ENCODE measurements at regions not wholly inside any gene's neighbourhood (a gene's known extent, or its start where the extent isn't known, plus 50 kb on each side); places are given as distances from the start of the nearest gene placed in this dataset.

DNA sequence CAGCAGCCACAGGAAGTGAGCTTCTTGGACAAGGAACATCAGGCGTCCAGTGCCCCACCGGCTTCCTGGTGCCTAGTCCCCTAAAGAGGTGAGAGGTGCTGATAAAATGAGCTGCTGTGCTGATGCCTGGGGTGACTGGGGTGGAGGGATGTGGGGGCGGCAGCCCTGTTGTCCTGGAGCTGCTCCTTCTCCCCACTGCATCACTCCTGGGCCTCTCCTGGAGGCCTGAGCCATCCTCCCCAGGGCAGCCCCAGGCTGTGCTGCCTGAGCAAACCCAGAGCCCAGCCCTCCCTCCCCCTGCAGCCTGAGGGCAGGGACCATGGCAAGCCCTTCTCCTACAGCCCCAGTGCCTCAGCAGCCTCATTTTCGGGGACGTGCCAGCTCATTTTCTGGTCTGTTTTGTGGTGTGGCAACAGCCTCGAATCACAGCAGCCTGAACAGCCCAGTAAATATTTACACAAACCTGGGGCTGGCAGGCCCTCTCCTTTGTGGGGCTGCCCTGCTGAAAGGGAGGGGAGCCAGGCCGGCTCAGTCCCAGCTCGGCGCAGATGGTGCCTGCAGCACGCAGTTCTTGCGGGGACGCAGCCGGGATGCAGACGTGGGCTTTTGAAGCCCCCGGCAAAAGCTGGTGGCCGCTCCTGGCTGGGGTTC is 259.9 kb downstream of the DLL1 start:
- H3K27ac ChIP-seq = peak overlapping the region; percentile 30
- no peak for DNase-seq (ENCODE audit: low spot score)
- ChIA-PET POLR2A (ENCODE audit: low non-redundant PET) (no interaction called here), CTCF (no interaction called here)
- TF ChIP-seq, protein P1, sequence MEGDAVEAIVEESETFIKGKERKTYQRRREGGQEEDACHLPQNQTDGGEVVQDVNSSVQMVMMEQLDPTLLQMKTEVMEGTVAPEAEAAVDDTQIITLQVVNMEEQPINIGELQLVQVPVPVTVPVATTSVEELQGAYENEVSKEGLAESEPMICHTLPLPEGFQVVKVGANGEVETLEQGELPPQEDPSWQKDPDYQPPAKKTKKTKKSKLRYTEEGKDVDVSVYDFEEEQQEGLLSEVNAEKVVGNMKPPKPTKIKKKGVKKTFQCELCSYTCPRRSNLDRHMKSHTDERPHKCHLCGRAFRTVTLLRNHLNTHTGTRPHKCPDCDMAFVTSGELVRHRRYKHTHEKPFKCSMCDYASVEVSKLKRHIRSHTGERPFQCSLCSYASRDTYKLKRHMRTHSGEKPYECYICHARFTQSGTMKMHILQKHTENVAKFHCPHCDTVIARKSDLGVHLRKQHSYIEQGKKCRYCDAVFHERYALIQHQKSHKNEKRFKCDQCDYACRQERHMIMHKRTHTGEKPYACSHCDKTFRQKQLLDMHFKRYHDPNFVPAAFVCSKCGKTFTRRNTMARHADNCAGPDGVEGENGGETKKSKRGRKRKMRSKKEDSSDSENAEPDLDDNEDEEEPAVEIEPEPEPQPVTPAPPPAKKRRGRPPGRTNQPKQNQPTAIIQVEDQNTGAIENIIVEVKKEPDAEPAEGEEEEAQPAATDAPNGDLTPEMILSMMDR (conservative IDR thresholded peaks at IDR 0.05; ENCODE audit: low read depth) = no peak

DNA sequence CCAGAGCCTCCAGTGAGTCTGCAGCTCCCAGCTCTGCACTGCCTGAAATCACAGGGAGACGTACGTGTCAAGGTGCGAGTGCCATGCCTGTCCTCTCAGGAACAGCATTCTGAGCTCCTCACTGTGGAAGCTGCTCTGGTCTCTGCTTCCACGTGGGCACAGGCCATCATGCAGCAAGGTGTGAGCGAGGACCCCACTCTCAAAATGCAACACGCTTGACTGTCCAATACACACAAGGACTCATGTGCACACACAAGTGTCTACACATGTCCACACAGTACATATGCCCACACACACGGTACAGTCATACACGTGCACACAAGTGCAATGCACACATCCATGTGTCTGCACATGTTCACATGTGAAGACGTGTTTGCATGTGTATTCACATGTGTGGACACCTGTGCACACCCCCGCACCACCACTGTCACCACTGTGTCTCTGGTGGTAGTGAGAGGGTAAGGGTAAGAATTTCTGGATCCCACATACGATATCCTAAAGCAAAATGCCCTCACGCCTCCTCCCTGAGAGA is 260.5 kb downstream of the DLL1 start:
- ChIA-PET POLR2A (ENCODE audit: low non-redundant PET) (no interaction called here), CTCF (no interaction called here)
- peak overlapping the region; percentile 30; the same call in 1 of the 2 replicates for H3K27ac ChIP-seq
- DNase-seq (ENCODE audit: low spot score) = no peak
- TF ChIP-seq, protein P1 (conservative IDR thresholded peaks at IDR 0.05; ENCODE audit: low read depth) = no peak

DNA sequence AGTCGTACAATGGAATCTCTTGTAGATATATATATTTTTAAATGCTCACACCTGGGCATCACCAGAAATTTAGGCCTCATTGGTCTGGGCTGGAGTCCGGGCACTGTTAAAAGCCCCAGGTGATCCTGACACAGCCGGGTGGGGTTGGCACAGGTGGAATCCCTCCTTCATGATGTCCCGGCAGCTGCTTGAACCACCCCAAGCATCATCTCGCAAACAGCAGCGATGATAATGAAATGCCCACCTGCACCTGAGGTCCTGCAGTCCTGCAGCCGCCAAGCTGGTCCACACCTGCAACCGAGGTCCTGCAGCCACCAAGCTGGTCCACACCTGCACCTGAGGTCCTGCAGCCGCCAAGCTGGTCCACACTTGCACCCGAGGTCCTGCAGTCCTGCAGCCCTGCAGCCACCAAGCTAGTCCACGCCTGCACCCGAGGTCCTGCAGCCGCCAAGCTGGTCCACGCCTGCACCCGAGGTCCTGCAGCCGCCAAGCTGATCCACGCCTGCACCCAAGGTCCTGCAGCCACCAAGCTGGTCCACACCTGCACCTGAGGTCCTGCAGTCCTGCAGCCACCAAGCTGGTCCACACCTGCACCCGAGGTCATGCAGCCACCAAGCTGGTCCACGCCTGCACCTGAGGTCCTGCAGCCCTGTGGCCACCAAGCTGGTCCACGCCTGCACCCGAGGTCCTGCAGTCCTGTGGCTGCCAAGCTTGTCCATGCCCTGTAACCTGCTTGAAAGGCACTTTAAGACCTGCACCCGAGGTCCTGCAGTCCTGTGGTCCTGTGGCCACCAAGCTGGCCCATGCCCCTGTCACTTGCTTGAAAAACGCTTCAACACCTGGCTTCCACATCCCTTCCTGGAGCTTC is 261.2 kb downstream of the DLL1 start:
- no peak overlapping the region; the same call in 1 of the 2 replicates for H3K27ac ChIP-seq
- DNase-seq (ENCODE audit: low spot score) = no peak
- POLR2A ChIA-PET (ENCODE audit: low non-redundant PET) = no interaction called here
- TF ChIP-seq, protein P1 (conservative IDR thresholded peaks at IDR 0.05; ENCODE audit: low read depth) = no peak
- CTCF ChIA-PET = no interaction called here

- H3K27ac ChIP-seq = peak overlapping the region; percentile 8; the same call in 1 of the 2 replicates
- TF ChIP-seq, protein P1 (conservative IDR thresholded peaks at IDR 0.05; ENCODE audit: low read depth) = no peak
- POLR2A ChIA-PET (ENCODE audit: low non-redundant PET) = no interaction called here
- CTCF ChIA-PET = no interaction called here
- no peak for DNase-seq (ENCODE audit: low spot score)
Observed at GRCh38 chr6:170028629-170029345, 262.1 kb downstream of the DLL1 start.

DNA sequence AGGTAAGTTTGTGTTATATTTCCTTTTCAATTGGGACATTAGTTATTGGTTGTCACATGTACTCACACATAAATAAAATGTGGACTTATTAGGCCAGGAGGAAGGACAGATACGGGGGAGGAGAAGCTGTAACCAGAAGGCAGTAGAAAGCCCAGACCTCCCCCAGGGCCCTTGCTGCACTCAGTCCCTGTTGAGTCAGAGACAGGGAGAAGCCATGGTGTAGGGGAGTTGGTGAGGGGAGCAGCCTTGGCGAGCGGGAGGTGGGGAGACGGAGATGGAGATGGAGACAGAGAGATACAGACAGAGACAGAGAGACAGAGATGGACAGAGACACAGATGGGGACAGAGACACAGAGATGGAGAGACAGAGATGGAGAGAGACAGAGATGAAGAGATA is 263.2 kb downstream of the DLL1 start:
- ChIA-PET POLR2A (ENCODE audit: low non-redundant PET) (no interaction called here), CTCF (no interaction called here)
- peak overlapping the region; percentile 96 for H3K27ac ChIP-seq
- TF ChIP-seq, protein P1 (conservative IDR thresholded peaks at IDR 0.05; ENCODE audit: low read depth) = no peak
- no peak for DNase-seq (ENCODE audit: low spot score)

Data from RWPE1 (cell line).